GM18870 (cell line): ENCODE measurements at regions not wholly inside any gene's neighbourhood (a gene's known extent, or its start where the extent isn't known, plus 50 kb on each side); places are given as distances from the start of the nearest gene placed in this dataset.

Experiments used
- ATAC-seq: cut with Tn5 transposase; IDR thresholded peaks from one replicate; pipeline ENCODE4 v1.9.1; 2021; ENCODE audit warnings: moderate library complexity; ENCODE audit not compliant: unreplicated experiment

DNA sequence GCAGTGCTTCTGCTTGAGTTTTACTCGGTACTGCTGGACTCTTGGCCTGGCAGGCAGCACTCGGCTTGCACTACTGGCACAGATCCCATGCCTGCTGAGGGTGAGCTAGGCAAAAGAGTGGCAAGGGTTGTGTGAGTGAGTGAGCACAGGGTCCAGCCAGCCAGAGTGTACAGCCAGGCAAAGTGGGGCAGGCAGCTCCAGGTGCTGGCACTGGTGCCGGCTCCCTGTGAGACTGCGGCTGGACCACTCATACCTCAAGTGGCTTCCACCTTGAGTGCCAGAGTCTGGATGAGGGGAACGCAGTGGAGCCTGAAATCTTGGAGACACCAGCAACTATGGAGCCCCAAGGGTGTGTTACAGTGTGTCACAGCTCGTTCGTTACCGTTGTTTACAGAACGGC lies 1451.9 kb upstream of the AGA start:
- ATAC-seq, result no peak

DNA sequence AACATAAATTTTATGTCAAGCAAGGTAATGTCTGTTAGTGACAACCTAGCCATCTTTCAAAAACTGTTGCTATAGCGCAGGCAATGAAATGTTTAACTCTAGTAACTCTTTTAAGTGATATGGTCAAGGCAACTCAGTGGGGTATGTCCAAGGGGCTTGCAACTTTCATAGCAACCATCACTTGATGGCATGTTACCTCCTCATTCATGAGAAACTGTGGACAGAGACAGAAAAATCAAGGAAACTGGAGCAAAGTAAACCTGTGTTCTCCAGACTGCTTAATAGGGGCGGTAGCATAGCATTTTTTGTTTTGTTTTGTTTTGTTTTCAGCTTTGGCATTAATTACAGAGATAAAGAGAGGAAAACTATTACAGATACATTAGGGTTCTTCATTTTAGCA lies 1456.8 kb upstream of the AGA start:
- no peak for ATAC-seq

DNA sequence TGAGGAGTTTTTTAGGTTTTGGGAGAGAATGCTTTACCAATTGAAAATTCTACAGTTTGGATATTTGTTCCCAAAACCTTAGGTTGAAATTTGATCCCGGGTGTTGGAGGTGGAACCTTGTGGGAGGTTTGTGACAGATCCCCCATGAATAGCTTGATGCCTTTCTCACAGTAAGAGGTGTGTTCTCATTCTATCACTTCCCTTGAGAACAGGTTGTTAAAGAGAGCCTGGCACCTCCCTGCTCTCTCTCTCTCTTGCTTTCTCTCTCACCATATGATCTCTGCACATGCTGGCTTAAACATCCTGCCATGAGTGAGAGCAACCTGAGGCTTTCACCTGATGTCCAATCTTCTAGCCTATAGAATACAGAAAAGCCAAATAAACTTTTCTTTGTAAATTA lies 1475.5 kb upstream of the AGA start:
- ATAC-seq, result no peak

DNA sequence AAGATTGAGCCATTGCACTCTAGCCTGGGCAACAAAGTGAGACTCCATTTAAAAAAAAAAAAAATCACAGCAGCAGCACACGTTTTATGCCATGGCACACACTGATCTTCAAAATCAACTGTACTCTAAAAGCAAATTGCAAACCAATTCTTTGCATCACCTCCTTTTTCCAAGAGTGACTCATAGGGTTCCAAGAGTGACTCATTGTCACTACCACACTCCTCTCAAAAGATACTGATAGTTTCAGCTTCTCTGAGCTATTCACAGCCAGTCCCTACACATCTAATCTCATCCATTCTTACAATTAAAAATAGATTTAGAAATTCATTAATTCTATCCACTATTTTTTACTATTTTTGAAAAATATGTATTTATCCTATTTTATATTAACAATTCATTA lies 1494.9 kb upstream of the AGA start:
- no peak for ATAC-seq

DNA sequence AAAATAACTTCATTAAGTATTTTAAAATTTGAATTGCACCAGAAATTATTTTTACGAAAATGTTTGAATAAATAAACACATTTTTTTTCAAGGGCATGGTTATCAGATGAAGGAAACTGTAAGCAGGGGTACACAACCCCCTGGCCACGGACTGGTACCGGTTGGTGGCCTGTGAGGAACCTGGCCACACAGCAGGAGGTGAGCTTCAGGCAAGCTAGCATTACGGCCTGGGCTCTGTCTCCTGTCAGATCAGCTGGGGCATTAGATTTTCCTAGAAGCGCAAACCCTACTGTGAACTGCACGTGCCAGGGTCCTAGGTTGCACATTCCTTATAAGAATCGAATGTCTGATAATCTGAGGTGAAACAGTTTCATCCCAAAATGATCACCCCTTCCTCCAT lies 1499.7 kb upstream of the AGA start:
- no peak for ATAC-seq

DNA sequence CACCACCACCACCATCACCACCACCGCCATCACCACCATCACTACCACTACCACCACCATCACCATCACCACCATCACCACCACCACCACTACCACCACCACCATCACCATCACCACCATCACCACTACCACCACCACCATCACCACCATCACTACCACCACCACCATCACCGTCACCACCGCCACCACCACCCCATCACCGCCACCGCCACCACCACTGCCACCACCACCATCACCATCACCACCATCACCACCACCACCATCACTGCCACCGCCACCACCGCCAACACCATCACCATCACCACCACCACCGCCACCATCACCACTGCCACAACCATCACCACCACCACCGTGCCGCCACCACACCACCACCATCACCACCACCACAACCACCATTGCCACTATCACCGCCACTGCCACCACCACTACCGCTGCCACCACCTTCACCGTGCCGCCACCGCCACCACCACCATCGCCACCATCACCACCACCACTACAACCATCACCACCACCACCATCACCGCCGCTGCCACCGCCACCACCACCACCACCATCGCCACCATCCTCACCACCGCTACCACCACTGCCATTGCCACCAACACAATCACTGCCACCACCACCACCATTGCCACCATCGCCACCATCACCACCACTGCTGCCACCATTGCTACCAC lies 1511.3 kb upstream of the AGA start:
- no peak for ATAC-seq

DNA sequence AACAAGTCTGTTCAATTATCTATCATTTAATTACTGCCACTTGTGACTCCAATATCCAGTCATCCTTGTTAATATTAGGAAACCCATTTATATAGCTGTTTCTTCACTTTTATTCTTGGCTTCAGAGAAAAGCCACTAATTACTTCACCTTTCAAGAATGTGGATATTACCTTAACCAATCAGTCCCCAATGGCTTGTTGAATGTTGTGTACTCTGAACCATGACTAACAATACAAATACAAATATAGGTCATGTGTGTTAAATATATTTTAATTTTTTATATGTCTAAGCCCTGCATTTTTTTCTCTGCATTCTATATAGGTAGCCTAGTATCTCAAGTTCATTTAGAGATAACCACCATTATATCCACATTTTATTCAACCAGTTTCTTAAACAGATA lies 1513.4 kb upstream of the AGA start:
- ATAC-seq, result no peak

DNA sequence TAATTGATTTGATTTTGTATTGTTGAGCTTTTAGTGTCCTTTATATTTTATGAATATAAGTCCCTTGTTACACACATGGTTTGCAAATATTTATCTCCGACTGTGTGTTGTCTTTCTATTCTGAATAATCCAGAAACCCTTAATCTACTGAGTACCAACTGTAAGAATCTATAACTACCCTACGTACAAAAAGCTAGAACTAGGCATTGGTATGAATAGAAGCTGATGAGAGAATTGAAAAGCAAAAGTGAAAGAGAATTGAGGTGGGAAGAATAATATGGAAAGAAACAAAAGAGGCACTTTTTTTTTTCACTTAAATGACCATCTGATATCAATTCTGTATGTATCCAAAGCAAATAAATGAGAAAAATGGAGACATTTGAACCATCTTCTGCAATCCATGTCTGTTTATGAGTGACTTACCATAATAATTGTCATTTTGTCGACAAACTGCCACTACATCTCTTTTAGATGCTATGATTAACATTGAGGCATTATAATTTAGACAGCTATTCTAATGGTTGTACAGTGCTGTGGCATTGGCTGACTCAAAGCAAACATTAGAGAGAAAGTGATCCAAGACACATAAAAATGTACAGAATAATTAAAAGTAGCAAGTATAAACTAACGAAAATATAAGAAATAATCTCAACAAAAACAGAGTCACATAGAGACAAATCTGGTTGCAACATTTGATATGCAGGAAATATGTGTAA lies 1516.6 kb upstream of the AGA start:
- no peak for ATAC-seq

DNA sequence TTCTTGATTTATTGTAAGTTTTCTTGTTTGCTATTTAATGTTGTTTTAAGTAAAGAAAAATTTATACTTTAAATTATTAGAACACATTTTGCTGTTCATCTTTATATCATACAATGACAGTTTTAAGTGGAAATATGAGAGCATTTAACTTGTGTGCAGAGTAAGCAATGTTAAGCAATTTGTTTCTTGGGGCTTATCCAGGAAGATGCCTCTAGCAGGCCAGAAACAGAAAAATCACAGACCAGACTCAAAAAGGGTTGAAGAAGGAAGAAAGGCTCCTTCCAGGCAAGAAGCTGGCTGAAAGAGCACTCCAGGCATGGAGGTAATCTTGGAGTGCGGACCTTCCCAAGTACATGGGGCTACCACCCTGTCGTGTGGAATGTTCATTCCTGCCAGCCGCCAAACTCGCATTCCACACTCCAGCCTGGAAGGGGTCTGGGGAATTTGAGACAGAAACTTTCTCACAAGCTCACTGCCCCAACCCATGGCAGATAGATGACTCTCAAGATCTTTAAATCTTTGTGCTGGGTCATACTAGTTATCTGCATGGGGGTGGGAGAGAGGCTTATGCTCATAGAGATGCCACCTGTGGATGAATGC lies 1521.3 kb upstream of the AGA start:
- no peak for ATAC-seq

DNA sequence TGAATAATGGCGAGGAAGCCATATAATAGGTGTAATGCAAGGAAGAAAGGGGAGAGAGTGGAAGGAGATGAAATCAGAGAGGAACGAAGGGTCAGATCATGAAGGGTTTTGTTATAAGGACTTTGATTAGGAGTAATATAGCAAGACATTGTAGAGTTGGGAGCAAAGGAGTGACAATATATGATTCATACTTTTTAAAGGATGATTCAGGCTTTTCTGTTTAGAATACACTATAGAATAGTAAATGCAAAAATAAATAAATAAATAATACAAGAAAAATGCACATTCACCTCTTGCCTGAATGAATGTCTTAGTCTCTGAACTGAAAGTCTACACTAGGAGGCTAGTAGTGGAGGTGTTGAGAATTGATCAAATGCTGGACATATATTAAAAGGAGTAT lies 1524.4 kb upstream of the AGA start:
- ATAC-seq, result no peak

DNA sequence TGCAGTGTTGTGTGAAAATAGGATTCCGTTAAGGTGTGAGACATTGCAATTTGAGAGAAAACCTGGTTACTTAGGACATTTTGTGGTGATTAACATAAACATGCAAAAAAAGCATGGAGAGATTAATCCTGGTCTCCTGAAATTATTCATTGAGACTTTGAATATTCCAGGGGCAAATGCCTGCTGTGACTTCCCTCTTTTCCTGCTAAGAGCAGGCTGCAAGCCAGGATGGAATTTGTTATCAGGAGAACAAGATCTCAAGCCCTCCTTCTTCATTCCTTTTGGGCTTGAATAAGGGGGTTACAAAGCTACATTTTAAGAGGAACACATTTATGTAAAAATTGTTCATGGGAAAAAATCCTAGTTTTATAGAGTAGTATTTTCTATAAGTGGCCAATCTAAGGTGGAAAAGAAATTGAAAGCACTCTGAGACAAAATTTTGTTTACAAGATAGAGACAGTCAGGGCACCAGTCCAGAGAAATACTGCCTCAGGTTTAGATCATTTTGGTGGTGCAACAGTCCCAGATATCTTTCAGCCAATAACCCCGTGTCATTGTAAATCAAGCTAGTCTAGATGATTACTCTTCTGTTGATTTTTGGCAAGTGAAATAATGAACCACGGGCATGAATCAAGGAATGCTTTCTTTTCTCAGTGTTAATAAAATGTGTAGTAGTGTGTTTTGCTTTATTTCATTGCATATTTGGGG lies 1528.3 kb upstream of the AGA start:
- ATAC-seq, result no peak

DNA sequence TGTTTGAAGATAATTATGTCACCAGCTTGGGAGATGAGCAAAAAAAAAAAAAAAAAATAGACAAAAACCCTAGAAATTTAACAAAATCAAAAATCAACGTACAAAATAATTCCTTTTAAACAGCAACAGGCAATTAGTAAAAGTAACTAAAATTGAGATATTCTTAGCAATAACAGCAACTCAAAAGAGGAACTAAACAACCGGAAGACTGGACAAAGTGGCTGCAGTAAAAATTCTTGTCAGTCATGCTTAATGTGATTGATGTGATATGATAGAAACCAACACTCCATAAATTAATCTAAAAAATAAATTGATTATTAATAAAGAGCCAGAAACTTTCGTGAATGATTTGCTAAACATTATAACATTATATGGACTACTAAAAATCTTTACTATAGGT lies 1534.6 kb upstream of the AGA start:
- ATAC-seq, result no peak

DNA sequence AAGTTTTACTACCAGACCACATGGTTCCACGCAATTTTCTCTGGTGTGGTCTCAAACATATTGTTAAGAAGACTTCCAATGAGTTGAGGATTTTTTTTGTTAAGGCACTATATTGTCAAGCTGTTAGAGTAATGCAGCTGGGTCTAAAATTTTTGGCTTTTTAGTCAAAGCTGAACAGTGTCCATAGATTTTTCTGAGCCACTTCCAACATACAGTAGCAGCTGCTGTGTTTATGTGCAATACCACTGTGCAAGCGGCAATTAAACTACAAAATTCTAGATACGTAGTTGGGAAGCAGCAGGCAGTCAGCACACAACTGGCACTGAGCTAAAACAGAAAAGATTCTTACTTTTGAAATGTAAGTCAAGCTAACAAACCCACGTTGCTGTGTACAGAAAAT lies 1551.1 kb upstream of the AGA start:
- no peak for ATAC-seq

DNA sequence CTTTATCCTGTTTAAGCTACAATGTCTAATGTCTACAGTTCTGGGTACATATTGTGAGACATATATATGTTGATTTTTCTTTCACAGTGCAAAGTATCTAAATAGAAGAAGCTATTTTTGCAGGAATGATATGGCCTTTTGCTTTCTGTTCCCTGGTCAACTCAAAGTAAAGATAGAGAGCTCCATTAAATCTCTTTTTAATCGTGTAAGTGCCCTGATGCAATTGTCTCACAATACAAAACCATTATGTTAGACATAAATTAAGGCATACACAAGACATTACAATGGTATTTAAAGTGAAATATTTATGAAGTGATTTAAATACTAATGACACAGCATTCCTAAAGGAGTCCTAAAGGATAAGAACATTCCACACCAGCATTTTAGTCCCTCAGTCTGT lies 1559.7 kb upstream of the AGA start:
- ATAC-seq, result no peak

DNA sequence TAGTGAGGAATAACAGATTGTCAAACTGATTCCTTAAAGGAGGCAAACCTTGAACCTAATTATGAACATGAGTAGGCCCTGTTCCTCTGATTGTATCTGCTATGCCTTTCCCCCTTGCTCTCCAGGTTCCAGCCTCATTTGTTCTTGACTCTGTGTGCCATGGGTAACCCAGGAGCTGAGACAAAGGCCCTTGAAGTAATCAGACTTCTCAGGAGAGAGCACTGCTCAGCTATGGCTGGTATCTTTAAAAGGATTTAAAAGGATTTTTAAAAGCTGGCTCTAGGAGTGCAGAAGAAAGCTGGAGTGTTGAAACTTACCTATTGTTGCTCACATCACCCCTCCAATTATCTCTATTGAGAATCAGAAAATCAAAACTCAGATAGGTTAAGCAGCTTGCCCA lies 1565.5 kb upstream of the AGA start:
- ATAC-seq, result no peak

DNA sequence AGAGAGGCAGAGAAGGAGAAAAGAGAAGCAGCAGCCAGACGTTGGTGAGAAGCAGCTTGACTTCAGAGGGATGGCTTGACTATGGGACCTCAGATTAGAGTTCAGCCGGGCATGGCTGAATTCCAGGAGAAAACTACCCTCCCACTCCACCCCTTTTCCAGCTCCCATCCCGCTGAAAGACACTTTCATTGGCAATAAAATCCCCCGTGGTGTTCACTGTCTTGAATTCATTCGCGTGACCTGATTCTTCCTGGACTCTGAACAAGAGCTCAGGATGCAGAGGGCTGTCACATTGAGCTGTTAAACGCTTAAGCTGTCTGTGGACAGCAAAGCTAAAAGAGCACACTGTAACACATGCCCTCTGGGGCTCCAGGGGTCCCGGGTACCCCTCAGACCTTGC lies 1575.3 kb upstream of the AGA start:
- ATAC-seq, result no peak

DNA sequence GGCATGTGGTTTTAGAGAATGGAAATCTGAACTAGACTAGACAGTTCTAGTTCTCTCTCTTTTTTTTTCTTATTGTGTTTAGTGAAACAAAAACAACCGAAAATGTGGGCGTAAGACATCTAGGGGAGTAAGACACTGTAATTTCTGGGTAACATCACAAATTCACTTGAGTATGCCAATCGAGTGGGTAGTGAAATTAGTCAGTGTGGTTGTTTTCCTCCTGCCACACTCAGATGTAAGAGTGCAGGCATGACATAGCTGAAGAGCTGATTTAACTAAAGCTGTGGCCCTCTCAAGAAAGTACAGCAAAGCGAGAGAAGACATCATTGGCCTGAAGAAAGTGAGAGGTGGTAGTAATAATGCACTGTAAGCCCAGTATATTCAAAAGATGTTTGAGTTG lies 1585.3 kb upstream of the AGA start:
- no peak for ATAC-seq

DNA sequence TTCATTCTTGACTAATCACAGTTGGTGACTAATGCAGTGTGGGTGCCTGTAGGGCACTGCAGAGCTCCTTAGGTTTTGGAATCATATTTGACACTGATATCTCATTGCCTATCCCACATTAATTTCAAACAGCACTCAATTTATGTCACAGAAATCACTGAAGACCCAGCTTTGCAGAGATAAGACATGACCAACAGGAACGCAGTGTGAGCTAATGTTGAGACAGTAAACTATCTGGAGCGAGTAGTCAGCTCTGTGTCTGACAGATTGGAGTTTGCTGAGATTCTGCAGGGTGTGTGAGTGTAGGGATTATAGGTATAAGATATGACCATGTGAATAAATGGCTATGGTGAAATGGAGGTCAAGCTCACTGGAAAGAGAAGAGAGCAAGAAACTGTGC lies 1586.1 kb upstream of the AGA start:
- ATAC-seq, result no peak

DNA sequence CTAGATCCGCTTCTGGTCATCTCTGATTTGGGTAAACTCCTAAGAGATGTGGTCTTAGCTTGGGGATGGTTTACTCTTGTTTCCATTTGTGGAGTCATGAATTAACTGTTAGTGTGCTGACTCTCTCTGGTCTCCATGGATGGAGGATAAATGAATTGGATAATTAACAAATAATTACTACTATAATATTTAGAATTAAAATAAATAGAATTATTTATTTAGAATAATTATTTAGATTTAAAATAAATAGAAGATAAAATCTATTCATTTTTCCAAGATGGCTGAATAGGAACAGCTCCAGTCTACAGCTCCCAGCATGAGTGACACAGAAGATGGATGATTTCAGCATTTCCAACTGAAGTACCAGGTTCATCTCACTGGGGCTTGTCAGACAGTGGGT lies 1587.4 kb upstream of the AGA start:
- no peak for ATAC-seq

DNA sequence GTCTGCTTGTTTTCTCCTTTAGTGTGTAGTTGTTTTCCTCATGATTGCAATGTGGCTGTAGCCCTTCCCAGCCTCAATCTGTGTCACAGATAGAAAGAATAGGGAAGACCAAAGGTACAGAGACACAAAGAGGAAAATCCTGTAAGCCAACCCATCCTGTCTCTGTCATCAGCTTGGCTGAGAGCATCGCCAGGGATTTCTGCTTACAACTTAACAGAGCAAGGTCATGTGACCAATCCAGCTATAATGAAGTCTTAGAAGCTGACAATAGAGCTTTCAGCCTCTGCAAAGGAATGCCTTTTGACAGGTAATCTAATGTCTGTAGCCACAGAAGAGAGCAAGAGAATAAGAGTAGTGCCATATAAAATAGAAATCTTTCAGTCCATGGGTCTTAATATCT lies 1598.0 kb upstream of the AGA start:
- no peak for ATAC-seq

DNA sequence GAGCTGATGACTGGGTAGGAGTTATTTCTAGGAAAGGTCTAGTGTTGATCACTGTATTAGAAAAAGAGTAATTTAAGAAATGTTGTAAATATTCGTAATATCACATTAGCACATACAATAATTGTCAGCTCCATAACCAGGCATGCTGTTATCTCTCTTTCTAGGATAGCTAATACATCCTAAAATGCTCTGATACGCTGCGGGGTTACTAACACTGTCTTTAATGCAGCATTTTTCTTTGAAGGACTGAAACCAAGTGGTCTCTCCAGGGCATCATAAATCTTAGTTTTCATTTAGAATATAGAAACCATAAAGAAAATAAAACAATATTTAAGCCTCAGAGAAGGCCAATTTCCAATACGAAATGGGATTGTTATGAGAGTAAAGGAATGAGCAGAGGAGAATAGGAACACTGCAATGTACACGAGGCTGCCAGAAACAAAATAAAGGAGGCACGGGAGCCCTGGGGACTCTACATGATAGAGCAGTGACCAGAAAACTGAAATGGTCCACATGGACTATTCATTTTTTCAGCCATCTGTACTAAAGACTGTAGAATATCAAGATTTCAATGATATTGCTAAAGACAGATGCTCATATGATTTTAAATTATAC lies 1606.7 kb upstream of the AGA start:
- no peak for ATAC-seq

DNA sequence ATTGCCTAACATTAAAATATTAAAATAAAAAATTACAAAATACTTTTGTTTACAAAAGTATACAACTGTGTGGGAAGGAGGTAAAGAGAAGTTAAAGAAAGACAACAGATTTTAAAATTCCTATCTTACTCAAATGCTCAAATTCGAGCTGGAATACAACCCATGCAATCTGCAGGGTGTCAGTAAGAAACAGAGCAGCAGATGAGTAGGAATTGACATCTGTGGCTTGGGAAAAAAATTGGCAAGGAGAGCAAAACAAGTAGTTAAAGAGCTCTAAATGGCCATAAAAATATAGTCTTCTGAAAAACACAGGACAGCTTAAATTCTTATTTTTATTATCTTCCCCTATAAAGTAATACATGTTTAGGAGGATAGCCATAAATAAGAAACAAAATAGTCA lies 1609.0 kb upstream of the AGA start:
- ATAC-seq, result no peak
